GM23338 (cell line): ENCODE measurements at regions not wholly inside any gene's neighbourhood (a gene's known extent, or its start where the extent isn't known, plus 50 kb on each side); places are given as distances from the start of the nearest gene placed in this dataset.

Experiments
- ATAC-seq: fragments of 200-7000 bp; cut with Tn5 transposase; 3 replicates; pipeline ENCODE4 v1.9.1; 2020
- DNase-seq: peaks from one replicate; pipeline ENCODE4 v3.0.0-alpha.2; 2015; ENCODE audit warnings: low spot score
- H2AFZ ChIP-seq: fragments of 200-600 bp; sonication (generic); 2 replicates; pipeline ENCODE4 v1.8.0; 2016; ENCODE audit warnings: antibody characterized with exemption, mild to moderate bottlenecking, moderate library complexity
- H3F3A ChIP-seq: fragments of 200-600 bp; sonication (generic); replicated peaks from 2 replicates; pipeline ENCODE4 v1.8.0; 2017; ENCODE audit warnings: antibody characterized with exemption, mixed run types, low read depth
- H3K27ac ChIP-seq: fragments of 200-600 bp; sonication (generic); 2 replicates; pipeline ENCODE4 v1.6.1; 2016; ENCODE audit warnings: low read depth
- H3K27me3 ChIP-seq: fragments of 200-600 bp; sonication (generic); 2 replicates; pipeline ENCODE4 v1.8.0; 2016; ENCODE audit warnings: mild to moderate bottlenecking, mixed run types, moderate library complexity; ENCODE audit not compliant: insufficient read depth
- H3K36me3 ChIP-seq: fragments of 200-600 bp; sonication (generic); 2 replicates; pipeline ENCODE4 v1.8.0; 2016; ENCODE audit warnings: mild to moderate bottlenecking; ENCODE audit not compliant: insufficient read depth
- H3K4me1 ChIP-seq: fragments of 200-600 bp; sonication (generic); 2 replicates; pipeline ENCODE4 v1.8.0; 2016; ENCODE audit warnings: mild to moderate bottlenecking, moderate library complexity; ENCODE audit not compliant: insufficient read depth
- H3K4me2 ChIP-seq: fragments of 200-600 bp; sonication (generic); 2 replicates; pipeline ENCODE4 v1.7.1; 2017; ENCODE audit warnings: mixed run types
- H3K4me3 ChIP-seq: fragments of 200-600 bp; sonication (generic); 2 replicates; pipeline ENCODE4 v1.6.1; 2016; ENCODE audit warnings: mixed run types
- H3K79me2 ChIP-seq: fragments of 200-600 bp; sonication (generic); replicated peaks from 2 replicates; pipeline ENCODE4 v1.8.0; 2017; ENCODE audit warnings: mild to moderate bottlenecking; ENCODE audit not compliant: insufficient read depth
- H3K9me2 ChIP-seq: fragments of 200-600 bp; sonication (generic); 2 replicates; pipeline ENCODE4 v1.8.0; 2017; ENCODE audit not compliant: insufficient read depth
- H4K20me1 ChIP-seq: fragments of 200-600 bp; sonication (generic); replicated peaks from 2 replicates; pipeline ENCODE4 v1.8.0; 2017; ENCODE audit warnings: mild to moderate bottlenecking; ENCODE audit not compliant: insufficient read depth
- H3K27ac Mint-ChIP-seq: 2 replicates; pipeline ENCODE4 v1.8.0; 2020; ENCODE audit warnings: inconsistent platforms, mild to moderate bottlenecking, moderate library complexity, mixed read lengths
- H3K27me3 Mint-ChIP-seq: 3 replicates; pipeline ENCODE4 v1.8.0; 2022; ENCODE audit warnings: low read depth, mild to moderate bottlenecking, moderate library complexity, mixed read lengths, inconsistent platforms; ENCODE audit not compliant: insufficient read depth, poor library complexity
- H3K36me3 Mint-ChIP-seq: 3 replicates; pipeline ENCODE4 v1.8.0; 2021; ENCODE audit warnings: low read depth, mild to moderate bottlenecking, inconsistent platforms, moderate library complexity, mixed read lengths
- H3K4me1 Mint-ChIP-seq: 3 replicates; pipeline ENCODE4 v1.8.0; 2020; ENCODE audit warnings: mild to moderate bottlenecking, inconsistent platforms, mixed read lengths
- H3K4me3 Mint-ChIP-seq: 3 replicates; pipeline ENCODE4 v1.8.0; 2021; ENCODE audit warnings: moderate library complexity, mild to moderate bottlenecking, inconsistent platforms, mixed read lengths
- H3K9me3 Mint-ChIP-seq: 3 replicates; pipeline ENCODE4 v1.8.0; 2020; ENCODE audit warnings: moderate library complexity, mild to moderate bottlenecking, inconsistent platforms, mixed read lengths
- CREB1 ChIP-seq: fragments of 250-450 bp; sonication (Bioruptor Pico); IDR thresholded peaks from 2 replicates; pipeline ENCODE4 v1.5.0; 2020; ENCODE audit warnings: low read depth, mild to moderate bottlenecking, moderate library complexity
- CTCF ChIP-seq, 2 experiments: fragments of 200-600 bp in 1 of 2; sonication (generic) in 1 of 2; conservative IDR thresholded peaks; 2 replicates each; pipeline versions ENCODE4 v1.5.1 to v1.6.1; 2016 to 2017; ENCODE audit warnings: antibody characterized with exemption in 2 of 2, low read depth in 2 of 2, mild to moderate bottlenecking in 2 of 2, moderate library complexity in 1 of 2
- EZH2 ChIP-seq: fragments of 200-600 bp; sonication (generic); IDR thresholded peaks from one replicate; pipeline ENCODE4 v1.8.0; 2017; ENCODE audit warnings: antibody characterized with exemption, mild to moderate bottlenecking, low read depth; ENCODE audit not compliant: unreplicated experiment
- EZH2phosphoT487 ChIP-seq: fragments of 200-600 bp; sonication (generic); IDR thresholded peaks from one replicate; pipeline ENCODE4 v1.8.1; 2018; ENCODE audit warnings: antibody characterized with exemption; ENCODE audit not compliant: unreplicated experiment
- JUNB ChIP-seq: IDR thresholded peaks from one replicate; pipeline ENCODE4 v1.6.1; 2016; ENCODE audit warnings: antibody characterized with exemption; ENCODE audit not compliant: unreplicated experiment
- NANOG ChIP-seq: IDR thresholded peaks from 2 replicates; pipeline ENCODE4 v1.6.1; 2016; ENCODE audit warnings: antibody characterized with exemption, borderline replicate concordance
- POLR2AphosphoS5 ChIP-seq: IDR thresholded peaks from 2 replicates; pipeline ENCODE4 v1.6.1; 2016; ENCODE audit warnings: antibody characterized with exemption, low read depth
- STAT1 ChIP-seq: IDR thresholded peaks from one replicate; pipeline ENCODE4 v1.6.1; 2016; ENCODE audit warnings: antibody characterized with exemption; ENCODE audit not compliant: unreplicated experiment
- ZNF114 ChIP-seq: fragments of 250-450 bp; sonication (Bioruptor Pico); IDR thresholded peaks from 2 replicates; pipeline ENCODE4 v1.5.0; 2020; ENCODE audit warnings: mild to moderate bottlenecking, moderate library complexity
- ZNF331 ChIP-seq: fragments of 250-450 bp; sonication (Bioruptor Pico); IDR thresholded peaks from 2 replicates; pipeline ENCODE4 v1.5.0; 2020; ENCODE audit warnings: low read depth, mild to moderate bottlenecking, moderate library complexity
- TF ChIP-seq, protein P1 (sequence below): IDR thresholded peaks from one replicate; pipeline ENCODE4 v1.6.1; 2018; ENCODE audit warnings: antibody characterized with exemption; ENCODE audit not compliant: unreplicated experiment
- TF ChIP-seq, protein P2 (sequence below): fragments of 250-450 bp; sonication (Bioruptor Pico); IDR thresholded peaks from 2 replicates; pipeline ENCODE4 v1.5.0; 2020; ENCODE audit warnings: mild to moderate bottlenecking, moderate library complexity
- TF ChIP-seq, protein P3 (sequence below): IDR thresholded peaks from 2 replicates; pipeline ENCODE4 v1.6.1; 2016; ENCODE audit warnings: antibody characterized with exemption

GRCh38 chrX:2135421-2135820 lies 365.4 kb downstream of the DHRSX start:
- DNase-seq (no peak), ATAC-seq (no peak)
- Histone ChIP-seq H3K27ac (no peak overlapping the region), H3K4me3 (no peak overlapping the region), H2AFZ (no peak overlapping the region), H3K27me3 (no peaks in the 10 kb centered on the region), H3K79me2 (no peaks in the 10 kb centered on the region), H4K20me1 (no peaks in the 10 kb centered on the region), H3F3A (no peaks in the 10 kb centered on the region), H3K4me1 (0 out of 2 replicates have a peak, but pooled peaks cover 3% of the 10 kb centered on the region), H3K36me3 (no peaks in the 10 kb centered on the region), H3K9me2 (peaks cover 17% of the 10 kb centered on the region), H3K4me2 (no peak overlapping the region)
- Mint-ChIP-seq H3K27me3 (no peaks in the 10 kb centered on the region), H3K27ac (no peak overlapping the region), H3K36me3 (peaks cover 15% of the 10 kb centered on the region), H3K4me3 (no peak overlapping the region), H3K4me1 (peaks cover 3% of the 10 kb centered on the region), H3K9me3 (peaks cover 3% of the 10 kb centered on the region; the same call in 2 of the 3 replicates)
- TF ChIP-seq, protein P1, sequence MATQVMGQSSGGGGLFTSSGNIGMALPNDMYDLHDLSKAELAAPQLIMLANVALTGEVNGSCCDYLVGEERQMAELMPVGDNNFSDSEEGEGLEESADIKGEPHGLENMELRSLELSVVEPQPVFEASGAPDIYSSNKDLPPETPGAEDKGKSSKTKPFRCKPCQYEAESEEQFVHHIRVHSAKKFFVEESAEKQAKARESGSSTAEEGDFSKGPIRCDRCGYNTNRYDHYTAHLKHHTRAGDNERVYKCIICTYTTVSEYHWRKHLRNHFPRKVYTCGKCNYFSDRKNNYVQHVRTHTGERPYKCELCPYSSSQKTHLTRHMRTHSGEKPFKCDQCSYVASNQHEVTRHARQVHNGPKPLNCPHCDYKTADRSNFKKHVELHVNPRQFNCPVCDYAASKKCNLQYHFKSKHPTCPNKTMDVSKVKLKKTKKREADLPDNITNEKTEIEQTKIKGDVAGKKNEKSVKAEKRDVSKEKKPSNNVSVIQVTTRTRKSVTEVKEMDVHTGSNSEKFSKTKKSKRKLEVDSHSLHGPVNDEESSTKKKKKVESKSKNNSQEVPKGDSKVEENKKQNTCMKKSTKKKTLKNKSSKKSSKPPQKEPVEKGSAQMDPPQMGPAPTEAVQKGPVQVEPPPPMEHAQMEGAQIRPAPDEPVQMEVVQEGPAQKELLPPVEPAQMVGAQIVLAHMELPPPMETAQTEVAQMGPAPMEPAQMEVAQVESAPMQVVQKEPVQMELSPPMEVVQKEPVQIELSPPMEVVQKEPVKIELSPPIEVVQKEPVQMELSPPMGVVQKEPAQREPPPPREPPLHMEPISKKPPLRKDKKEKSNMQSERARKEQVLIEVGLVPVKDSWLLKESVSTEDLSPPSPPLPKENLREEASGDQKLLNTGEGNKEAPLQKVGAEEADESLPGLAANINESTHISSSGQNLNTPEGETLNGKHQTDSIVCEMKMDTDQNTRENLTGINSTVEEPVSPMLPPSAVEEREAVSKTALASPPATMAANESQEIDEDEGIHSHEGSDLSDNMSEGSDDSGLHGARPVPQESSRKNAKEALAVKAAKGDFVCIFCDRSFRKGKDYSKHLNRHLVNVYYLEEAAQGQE: no peak
- no peak for TF ChIP-seq CREB1 (CRISPR knock-in tag)
- TF ChIP-seq JUNB: no peak
- no peak for TF ChIP-seq EZH2phosphoT487
- no peak for TF ChIP-seq ZNF114 (CRISPR knock-in tag)
- TF ChIP-seq CTCF (conservative IDR thresholded peaks at IDR 0.05; ENCODE audit: low read depth in 2 of 2): no peak
- no peak for TF ChIP-seq POLR2AphosphoS5
- TF ChIP-seq, protein P2, sequence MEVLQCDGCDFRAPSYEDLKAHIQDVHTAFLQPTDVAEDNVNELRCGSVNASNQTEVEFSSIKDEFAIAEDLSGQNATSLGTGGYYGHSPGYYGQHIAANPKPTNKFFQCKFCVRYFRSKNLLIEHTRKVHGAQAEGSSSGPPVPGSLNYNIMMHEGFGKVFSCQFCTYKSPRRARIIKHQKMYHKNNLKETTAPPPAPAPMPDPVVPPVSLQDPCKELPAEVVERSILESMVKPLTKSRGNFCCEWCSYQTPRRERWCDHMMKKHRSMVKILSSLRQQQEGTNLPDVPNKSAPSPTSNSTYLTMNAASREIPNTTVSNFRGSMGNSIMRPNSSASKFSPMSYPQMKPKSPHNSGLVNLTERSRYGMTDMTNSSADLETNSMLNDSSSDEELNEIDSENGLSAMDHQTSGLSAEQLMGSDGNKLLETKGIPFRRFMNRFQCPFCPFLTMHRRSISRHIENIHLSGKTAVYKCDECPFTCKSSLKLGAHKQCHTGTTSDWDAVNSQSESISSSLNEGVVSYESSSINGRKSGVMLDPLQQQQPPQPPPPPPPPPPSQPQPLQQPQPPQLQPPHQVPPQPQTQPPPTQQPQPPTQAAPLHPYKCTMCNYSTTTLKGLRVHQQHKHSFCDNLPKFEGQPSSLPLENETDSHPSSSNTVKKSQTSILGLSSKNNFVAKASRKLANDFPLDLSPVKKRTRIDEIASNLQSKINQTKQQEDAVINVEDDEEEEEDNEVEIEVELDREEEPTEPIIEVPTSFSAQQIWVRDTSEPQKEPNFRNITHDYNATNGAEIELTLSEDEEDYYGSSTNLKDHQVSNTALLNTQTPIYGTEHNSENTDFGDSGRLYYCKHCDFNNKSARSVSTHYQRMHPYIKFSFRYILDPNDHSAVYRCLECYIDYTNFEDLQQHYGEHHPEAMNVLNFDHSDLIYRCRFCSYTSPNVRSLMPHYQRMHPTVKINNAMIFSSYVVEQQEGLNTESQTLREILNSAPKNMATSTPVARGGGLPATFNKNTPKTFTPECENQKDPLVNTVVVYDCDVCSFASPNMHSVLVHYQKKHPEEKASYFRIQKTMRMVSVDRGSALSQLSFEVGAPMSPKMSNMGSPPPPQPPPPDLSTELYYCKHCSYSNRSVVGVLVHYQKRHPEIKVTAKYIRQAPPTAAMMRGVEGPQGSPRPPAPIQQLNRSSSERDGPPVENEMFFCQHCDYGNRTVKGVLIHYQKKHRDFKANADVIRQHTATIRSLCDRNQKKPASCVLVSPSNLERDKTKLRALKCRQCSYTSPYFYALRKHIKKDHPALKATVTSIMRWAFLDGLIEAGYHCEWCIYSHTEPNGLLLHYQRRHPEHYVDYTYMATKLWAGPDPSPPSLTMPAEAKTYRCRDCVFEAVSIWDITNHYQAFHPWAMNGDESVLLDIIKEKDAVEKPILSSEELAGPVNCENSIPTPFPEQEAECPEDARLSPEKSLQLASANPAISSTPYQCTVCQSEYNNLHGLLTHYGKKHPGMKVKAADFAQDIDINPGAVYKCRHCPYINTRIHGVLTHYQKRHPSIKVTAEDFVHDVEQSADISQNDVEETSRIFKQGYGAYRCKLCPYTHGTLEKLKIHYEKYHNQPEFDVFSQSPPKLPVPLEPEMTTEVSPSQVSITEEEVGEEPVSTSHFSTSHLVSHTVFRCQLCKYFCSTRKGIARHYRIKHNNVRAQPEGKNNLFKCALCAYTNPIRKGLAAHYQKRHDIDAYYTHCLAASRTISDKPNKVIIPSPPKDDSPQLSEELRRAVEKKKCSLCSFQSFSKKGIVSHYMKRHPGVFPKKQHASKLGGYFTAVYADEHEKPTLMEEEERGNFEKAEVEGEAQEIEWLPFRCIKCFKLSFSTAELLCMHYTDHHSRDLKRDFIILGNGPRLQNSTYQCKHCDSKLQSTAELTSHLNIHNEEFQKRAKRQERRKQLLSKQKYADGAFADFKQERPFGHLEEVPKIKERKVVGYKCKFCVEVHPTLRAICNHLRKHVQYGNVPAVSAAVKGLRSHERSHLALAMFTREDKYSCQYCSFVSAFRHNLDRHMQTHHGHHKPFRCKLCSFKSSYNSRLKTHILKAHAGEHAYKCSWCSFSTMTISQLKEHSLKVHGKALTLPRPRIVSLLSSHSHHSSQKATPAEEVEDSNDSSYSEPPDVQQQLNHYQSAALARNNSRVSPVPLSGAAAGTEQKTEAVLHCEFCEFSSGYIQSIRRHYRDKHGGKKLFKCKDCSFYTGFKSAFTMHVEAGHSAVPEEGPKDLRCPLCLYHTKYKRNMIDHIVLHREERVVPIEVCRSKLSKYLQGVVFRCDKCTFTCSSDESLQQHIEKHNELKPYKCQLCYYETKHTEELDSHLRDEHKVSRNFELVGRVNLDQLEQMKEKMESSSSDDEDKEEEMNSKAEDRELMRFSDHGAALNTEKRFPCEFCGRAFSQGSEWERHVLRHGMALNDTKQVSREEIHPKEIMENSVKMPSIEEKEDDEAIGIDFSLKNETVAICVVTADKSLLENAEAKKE (CRISPR knock-in tag): no peak
- TF ChIP-seq, protein P3, sequence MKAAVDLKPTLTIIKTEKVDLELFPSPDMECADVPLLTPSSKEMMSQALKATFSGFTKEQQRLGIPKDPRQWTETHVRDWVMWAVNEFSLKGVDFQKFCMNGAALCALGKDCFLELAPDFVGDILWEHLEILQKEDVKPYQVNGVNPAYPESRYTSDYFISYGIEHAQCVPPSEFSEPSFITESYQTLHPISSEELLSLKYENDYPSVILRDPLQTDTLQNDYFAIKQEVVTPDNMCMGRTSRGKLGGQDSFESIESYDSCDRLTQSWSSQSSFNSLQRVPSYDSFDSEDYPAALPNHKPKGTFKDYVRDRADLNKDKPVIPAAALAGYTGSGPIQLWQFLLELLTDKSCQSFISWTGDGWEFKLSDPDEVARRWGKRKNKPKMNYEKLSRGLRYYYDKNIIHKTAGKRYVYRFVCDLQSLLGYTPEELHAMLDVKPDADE: no peak
- no peak for TF ChIP-seq STAT1
- no peak for TF ChIP-seq ZNF331
- no peak for TF ChIP-seq NANOG
- no peak for TF ChIP-seq EZH2
